GM21390 (cell line): ENCODE measurements at regions not wholly inside any gene's neighbourhood (a gene's known extent, or its start where the extent isn't known, plus 50 kb on each side); places are given as distances from the start of the nearest gene placed in this dataset.
"Not testable (repeated sequence)": the region's sequence is repeated elsewhere in the genome, so short reads cannot be mapped to it uniquely, and the experiment has no call there.

Experiments used
- ATAC-seq: cut with Tn5 transposase; IDR thresholded peaks from one replicate; pipeline ENCODE4 v1.9.1; 2021; ENCODE audit not compliant: unreplicated experiment

GRCh38 chr12:73902260-73902659 lies 635.4 kb upstream of the ATXN7L3B start:
- no peak for ATAC-seq

GRCh38 chr12:73906757-73907156 lies 630.9 kb upstream of the ATXN7L3B start:
- ATAC-seq = no peak

- ATAC-seq = no peak
These were observed 601.8 kb upstream of the ATXN7L3B start for GRCh38 chr12:73935817-73936216.

- no peak for ATAC-seq
These were observed 590.2 kb upstream of the ATXN7L3B start for GRCh38 chr12:73947326-73948026.

- no peak for ATAC-seq
These were observed 587.1 kb upstream of the ATXN7L3B start for GRCh38 chr12:73950507-73950906.

- ATAC-seq = peak; percentile 43
These were observed 585.5 kb upstream of the ATXN7L3B start for GRCh38 chr12:73951956-73952703.

GRCh38 chr12:73964641-73965040 lies 573.0 kb upstream of the ATXN7L3B start:
- ATAC-seq = no peak

GRCh38 chr12:73973486-73973885 lies 564.1 kb upstream of the ATXN7L3B start:
- ATAC-seq = no peak

- ATAC-seq = no peak
These were observed 553.1 kb upstream of the ATXN7L3B start for GRCh38 chr12:73984552-73984951.

GRCh38 chr12:73991138-73991537 lies 546.5 kb upstream of the ATXN7L3B start:
- ATAC-seq = no peak

- no peak for ATAC-seq
These were observed 538.7 kb upstream of the ATXN7L3B start for GRCh38 chr12:73998894-73999293.

GRCh38 chr12:74015118-74015517 lies 522.5 kb upstream of the ATXN7L3B start:
- ATAC-seq = no peak

GRCh38 chr12:74016324-74016723 lies 521.3 kb upstream of the ATXN7L3B start:
- not testable (repeated sequence) for ATAC-seq

GRCh38 chr12:74018849-74019248 lies 518.8 kb upstream of the ATXN7L3B start:
- ATAC-seq = no peak

GRCh38 chr12:74021937-74022336 lies 515.7 kb upstream of the ATXN7L3B start:
- peak; percentile 99 for ATAC-seq

- no peak for ATAC-seq
These were observed 506.6 kb upstream of the ATXN7L3B start for GRCh38 chr12:74031045-74031444.

GRCh38 chr12:74033531-74033930 lies 504.1 kb upstream of the ATXN7L3B start:
- no peak for ATAC-seq

- ATAC-seq = not testable (repeated sequence)
These were observed 498.5 kb upstream of the ATXN7L3B start for GRCh38 chr12:74039138-74039537.

- ATAC-seq = no peak
These were observed 494.3 kb upstream of the ATXN7L3B start for GRCh38 chr12:74043343-74043742.

- no peak for ATAC-seq
These were observed 488.3 kb upstream of the ATXN7L3B start for GRCh38 chr12:74049348-74049747.

GRCh38 chr12:74051848-74052247 lies 485.8 kb upstream of the ATXN7L3B start:
- no peak for ATAC-seq

- no peak for ATAC-seq
These were observed 471.2 kb upstream of the ATXN7L3B start for GRCh38 chr12:74066476-74066875.
